Mammary epithelial cell (primary cell): ENCODE measurements at regions not wholly inside any gene's neighbourhood (a gene's known extent, or its start where the extent isn't known, plus 50 kb on each side); places are given as distances from the start of the nearest gene placed in this dataset.

Experiments
- CTCF ChIP-seq, 2 donors: IDR thresholded peaks in 1 of 2; conservative IDR thresholded peaks in 1 of 2; 2 replicates each; pipeline ENCODE4 v1.5.1; 2011 to 2012; ENCODE audit warnings: inconsistent platforms in 2 of 2, low read length in 2 of 2, mild to moderate bottlenecking in 2 of 2, control low read depth in 1 of 2, low read depth in 1 of 2; ENCODE audit not compliant: insufficient read depth in 1 of 2; ENCODE audit errors: extremely low read depth in 1 of 2
- EZH2 ChIP-seq: IDR thresholded peaks from 2 replicates; pipeline ENCODE4 v1.6.1; 2012; ENCODE audit warnings: low read length, inconsistent platforms, borderline replicate concordance

DNA sequence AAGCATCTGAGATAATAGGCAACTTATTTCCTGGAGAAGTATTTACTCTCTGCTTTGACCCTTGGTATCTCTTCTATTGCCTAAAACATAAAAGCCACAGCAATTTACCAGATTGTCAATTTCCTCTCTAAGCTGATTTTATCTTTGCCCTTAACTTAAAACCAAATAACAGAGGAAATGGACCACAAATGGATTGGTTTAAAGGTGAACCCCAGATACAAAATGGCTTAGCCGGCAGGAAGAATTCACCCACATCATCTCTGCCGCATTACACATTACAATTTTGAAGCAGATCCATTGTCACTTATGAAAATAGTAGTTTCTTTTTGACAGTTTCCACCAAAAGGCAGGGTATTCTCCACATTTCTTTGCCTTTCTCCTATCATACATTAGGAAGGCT is 585.8 kb upstream of the CHAC2 start:
- TF ChIP-seq CTCF (conservative IDR thresholded peaks at IDR 0.05 in 1 of 2, IDR thresholded peaks at IDR 0.05 in 1 of 2; ENCODE audit: extremely low read depth in 1 of 2, insufficient read depth in 1 of 2, low read depth in 1 of 2, low read length in 2 of 2) (no peak), EZH2 (no peak)
